GM21723 (cell line): ENCODE measurements at regions not wholly inside any gene's neighbourhood (a gene's known extent, or its start where the extent isn't known, plus 50 kb on each side); places are given as distances from the start of the nearest gene placed in this dataset.
"Not testable (repeated sequence)": the region's sequence is repeated elsewhere in the genome, so short reads cannot be mapped to it uniquely, and the experiment has no call there.

Source experiments
- ATAC-seq: cut with Tn5 transposase; IDR thresholded peaks from one replicate; pipeline ENCODE4 v1.9.1; 2021; ENCODE audit warnings: mild to moderate bottlenecking, moderate library complexity; ENCODE audit not compliant: unreplicated experiment

- ATAC-seq: no peak
Measured at GRCh38 chr12:124675881-124676713, 108.7 kb upstream of the NCOR2 start.

- ATAC-seq: no peak
Measured at GRCh38 chr12:124674937-124675336, 107.5 kb upstream of the NCOR2 start.

GRCh38 chr12:124673801-124674617 is 106.6 kb upstream of the NCOR2 start:
- ATAC-seq: no peak

DNA sequence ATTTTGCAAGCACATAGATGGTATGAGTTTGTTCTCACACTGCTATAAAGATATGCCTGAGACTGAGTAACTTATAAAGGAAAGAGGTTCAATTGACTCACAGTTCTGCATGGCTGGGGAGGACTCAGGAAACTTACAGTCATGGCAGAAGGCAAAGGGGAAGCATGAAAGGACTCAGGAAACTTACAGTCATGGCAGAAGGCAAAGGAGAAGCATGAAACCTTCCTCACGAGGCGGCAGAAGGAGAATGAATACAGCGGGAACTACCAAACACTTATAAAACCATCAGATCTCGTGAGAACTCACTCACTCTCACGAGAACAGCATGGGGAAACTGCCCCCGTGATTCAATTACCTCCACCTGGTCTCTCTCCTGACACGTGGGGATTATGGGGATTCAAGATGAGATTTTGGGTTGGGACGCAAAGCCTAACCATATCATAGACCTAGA is 101.9 kb upstream of the NCOR2 start:
- ATAC-seq: not testable (repeated sequence)

- no peak for ATAC-seq
Measured at GRCh38 chr12:124668602-124669001, 101.2 kb upstream of the NCOR2 start.

DNA sequence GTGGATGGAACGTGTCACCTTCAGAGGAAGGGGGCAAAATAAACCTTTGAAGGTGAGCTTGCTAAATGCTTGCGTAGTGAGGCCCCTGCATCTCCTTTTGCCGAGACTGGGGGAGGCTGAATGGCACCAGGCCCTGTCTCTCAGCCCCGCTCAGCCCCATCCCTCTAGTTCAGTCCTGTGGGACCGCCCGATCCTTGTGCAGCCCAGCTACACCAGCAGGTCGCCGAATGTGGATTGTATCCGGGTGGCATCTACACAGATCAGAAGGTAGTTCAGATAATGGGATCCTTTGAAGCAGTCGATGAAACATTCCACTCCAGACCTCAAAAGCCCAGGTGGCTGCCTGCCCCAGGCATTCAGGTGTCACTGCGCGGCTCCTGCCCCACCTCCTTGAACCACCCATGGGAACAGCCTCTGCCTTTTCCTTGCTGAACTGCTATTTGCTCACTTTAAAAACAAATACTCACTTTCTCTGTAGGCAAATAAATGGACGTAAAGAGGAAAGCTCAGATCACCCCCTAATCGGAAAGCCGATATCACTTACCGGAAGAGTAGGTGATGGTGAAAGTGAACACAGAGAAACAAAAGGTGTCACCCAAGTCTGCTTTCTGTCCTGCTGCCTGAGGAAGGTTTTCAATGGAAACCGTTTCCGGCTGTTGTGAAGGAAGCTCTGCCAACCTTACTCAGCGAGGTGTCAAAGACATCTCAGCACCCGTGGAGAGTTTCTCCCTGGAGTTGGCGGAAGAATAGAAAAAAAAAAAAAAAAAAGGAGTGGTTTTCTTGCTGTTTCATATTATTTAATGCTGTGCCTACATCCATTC is 100.3 kb upstream of the NCOR2 start:
- ATAC-seq: no peak

DNA sequence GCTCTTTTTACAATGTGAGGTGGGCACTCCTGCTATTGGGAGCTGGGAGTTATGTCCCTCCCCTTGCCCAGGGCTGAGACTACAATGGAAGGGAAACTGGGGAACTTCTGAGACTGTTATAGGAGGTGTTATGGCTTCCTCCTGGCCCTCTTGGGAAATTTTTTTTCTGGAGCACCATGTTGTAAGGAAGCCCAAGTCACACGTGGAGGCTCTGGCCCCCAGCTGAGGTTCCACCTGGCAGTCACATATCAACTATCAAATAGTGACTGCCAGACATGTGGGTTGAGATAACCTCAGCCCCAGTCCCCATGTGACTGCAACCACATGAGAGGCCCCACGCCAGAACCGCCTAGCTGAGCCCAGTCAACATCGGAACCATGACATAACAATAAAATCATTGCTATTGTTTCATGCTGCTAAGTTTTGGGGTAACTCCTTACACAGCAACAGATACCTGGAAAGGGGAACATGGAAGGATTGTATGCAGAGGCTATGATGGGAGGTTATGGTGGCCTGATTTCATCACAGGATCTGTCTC is 99.4 kb upstream of the NCOR2 start:
- ATAC-seq: no peak

DNA sequence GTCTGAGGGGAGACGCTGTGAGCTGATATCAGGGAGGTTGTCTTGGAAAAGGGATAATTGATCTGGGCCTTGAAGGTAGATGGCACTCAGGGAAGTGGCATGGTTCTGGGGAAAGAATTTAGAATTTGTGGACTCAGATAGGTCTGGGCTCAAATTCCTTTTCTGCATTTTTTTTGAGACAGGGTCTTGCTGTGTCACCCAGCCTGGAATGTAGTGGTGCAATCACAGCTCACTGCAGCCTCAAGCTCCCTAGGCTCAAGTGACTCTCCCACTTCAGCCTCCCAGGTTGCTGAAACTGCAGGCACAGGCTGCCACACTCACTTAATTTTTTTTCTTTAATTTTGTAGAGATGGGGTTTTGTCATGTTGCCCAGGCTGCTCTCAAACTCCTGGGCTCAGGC is 98.1 kb upstream of the NCOR2 start:
- no peak for ATAC-seq

GRCh38 chr12:124664395-124665111 is 97.1 kb upstream of the NCOR2 start:
- no peak for ATAC-seq

GRCh38 chr12:124663771-124664366 is 96.5 kb upstream of the NCOR2 start:
- no peak for ATAC-seq

GRCh38 chr12:124663206-124663605 is 95.8 kb upstream of the NCOR2 start:
- ATAC-seq: no peak

- ATAC-seq: no peak
Measured at GRCh38 chr12:124661341-124661740, 93.9 kb upstream of the NCOR2 start.

GRCh38 chr12:124660851-124661250 is 93.4 kb upstream of the NCOR2 start:
- ATAC-seq: no peak

DNA sequence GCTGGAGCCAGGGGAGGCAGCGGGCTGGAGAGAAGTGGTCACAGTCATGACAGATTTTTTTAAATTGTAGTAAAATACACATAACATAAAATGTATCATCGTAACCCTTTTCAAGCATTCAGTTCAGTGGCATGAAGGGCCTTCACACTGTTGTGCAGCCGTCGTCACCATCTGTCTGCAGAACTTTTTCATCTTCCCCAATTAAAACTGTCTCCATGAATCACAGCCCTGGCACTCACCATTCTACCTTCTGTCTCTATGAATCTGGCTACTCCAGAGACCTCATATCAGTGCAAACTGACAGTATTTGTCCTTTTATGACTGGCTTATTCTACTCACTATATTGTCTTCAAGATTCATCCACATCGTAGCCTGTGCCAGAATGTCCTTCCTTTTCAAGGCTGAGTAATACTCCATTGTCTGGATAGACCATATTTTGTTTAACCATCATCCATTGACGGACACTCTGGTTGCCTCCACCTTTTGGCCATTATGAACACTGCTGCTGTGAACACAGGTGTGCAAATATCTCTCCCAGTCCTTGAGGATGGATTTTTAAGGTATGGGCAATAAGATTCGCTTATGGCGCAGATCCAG is 91.5 kb upstream of the NCOR2 start:
- no peak for ATAC-seq

- ATAC-seq: no peak
Measured at GRCh38 chr12:124658302-124658701, 90.9 kb upstream of the NCOR2 start.

DNA sequence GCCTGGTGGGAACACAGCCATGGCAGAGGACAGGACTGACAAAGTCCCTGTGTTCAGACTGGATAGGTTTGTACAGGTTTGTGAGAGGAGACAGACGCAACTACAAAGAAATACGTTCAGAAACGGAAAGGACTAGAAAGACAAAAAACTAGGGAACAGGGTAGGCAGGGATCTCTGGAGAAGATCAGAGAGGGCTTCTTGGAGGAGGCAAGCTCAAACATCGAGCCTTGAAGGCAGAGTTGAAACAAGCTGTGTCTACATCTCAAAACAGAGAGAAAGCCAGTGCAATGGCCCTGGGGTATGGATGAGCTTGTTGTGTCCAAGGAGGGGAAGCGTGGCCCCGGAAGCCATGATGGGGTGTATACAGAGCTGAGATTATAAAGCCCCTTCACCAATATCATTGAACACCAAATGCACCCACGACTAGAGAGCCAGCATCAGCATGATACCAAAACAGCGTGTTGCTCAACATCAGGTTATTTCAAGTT is 89.6 kb upstream of the NCOR2 start:
- ATAC-seq: no peak

GRCh38 chr12:124655698-124656516 is 88.5 kb upstream of the NCOR2 start:
- ATAC-seq: no peak

DNA sequence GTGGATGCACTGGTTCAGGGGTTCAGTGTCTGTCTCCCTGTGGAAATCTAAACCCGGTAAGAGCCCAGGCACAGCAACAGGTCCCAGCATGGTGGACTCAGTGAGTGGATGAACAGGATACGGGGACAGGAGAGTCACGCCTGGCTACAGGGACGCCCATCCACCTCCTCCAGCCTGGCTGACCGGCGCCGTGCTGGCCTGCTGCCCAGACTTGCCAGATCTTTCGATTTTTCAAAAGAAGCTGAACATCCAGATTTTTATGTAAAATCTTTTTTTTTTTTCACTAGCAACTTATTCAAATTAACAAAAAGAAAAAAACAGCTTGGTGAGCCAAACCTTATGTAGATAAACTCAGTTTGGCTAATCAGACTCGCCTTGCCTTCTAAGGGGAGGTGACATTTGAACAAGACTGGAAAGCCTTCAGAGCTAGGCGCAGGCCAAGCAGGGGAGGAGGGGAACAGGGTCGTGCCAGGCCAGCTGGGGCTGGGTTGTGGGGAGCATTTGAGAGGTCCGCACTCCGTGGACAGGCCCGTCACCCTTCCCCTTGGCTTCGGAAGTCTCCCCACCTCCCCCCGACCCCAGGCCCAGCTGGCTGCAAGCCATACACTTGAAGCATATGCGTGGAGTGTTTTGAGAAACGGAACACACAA is 87.8 kb upstream of the NCOR2 start:
- no peak for ATAC-seq
